Forelimb muscle (tissue), 1 donor: ENCODE measurements at regions not wholly inside any gene's neighbourhood (a gene's known extent, or its start where the extent isn't known, plus 50 kb on each side); places are given as distances from the start of the nearest gene placed in this dataset.

Experiments
- DNase-seq: peaks from one replicate; pipeline ENCODE4 v3.0.0-alpha.2; 2013; ENCODE audit warnings: low read depth

GRCh38 chr1:222996310-222996975 lies 146.6 kb downstream of the TLR5 start:
- DNase-seq, result no peak

- no peak for DNase-seq
These were observed 142.4 kb downstream of the TLR5 start for GRCh38 chr1:223000632-223001031.

GRCh38 chr1:223001653-223002634 lies 141.1 kb downstream of the TLR5 start:
- DNase-seq, result no peak

DNA sequence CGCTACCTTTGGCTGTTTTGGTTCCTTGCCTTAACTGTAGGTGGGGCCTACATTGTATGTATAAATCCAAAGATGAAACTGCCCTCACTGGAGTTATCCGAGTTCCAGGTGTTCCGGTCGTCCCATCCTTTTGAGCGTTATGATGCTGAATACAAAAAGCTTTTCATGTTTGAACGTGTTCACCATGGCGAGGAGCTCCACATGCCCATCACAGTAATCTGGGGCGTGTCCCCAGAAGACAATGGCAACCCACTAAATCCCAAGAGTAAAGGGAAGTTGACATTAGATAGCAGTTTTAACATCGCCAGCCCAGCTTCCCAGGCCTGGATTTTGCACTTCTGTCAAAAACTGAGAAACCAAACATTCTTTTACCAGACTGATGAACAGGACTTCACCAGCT lies 139.5 kb downstream of the TLR5 start:
- no peak for DNase-seq

DNA sequence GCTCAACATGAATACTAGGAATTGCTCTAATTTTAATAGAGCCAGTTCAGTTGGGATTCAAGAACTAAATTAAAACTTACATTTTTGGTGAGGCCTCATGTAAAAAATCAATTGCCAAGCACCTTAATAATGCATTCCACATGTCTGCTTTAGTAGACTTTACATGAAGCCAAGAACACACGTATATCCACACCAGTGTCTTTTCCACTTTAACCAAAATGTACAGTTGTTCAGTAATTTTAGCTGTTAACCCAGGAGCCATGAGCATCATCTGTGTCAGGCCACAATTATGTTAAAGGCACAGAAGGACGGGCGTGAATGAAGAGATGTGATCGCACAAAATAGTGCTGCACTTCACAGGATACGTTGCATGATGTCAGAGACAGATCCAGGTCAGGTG lies 136.7 kb downstream of the TLR5 start:
- no peak for DNase-seq

- no peak for DNase-seq
These were observed 136.0 kb downstream of the TLR5 start for GRCh38 chr1:223006917-223007648.

- DNase-seq, result no peak
These were observed 135.1 kb downstream of the TLR5 start for GRCh38 chr1:223007935-223008334.

- DNase-seq, result no peak
These were observed 134.2 kb downstream of the TLR5 start for GRCh38 chr1:223008808-223009207.

GRCh38 chr1:223009406-223009805 lies 133.6 kb downstream of the TLR5 start:
- DNase-seq, result no peak

DNA sequence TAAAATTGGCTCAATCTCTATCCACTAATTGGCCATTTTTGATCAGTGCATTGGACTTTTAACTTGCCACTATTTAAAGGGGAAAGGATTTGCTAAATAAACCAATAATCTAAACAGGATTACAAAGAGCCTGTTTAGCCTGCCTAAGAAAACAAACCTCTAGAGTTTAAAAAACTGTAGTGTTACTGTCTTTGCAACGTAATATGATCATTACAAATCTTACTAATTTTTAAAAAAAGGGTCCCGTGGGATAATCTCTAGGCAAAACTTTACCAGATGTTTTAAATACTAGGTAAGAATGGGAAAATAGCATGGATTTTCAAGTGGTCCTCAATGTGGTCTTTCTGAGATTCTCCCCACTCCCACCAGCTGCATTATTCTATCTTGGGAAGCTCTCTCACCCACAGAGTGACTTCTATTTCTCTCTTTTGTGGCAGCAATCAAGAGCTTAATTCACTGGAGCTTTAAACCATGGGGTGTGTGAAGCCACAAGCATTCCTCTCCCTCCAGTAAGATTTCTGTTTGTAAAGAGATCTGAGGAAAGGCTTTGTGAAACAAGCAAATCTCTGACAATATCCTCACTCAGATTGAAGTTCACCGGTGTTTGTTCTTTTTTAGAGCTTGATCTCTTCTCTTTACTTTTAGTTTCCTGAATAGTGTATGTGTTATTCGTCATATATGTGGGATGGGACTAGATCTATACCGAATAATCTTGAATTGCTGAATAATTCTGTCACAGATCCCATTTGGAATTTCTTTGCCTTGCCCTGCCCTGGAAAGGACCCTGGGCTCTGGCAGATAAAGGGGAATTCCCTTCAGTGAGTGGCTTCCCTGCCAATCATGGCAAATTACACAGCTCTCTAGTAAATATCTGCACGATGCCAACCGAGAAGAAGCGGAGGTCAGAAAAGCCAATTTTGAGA lies 132.2 kb downstream of the TLR5 start:
- no peak for DNase-seq

DNA sequence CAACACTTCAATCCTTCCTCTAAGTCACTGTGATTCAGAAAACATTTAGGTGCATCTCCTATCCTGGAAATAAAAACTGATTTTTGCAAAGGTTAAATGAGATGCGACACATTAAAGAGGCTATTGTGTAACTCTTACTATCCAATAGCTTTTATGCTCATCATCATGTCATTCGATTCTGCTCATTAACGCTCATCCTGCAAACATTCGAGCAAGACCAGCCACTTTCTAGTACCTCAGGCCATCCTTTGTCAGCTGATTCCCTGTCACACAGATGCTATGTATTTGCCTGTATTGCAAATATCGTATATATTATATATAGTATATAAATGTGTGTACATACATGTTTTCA lies 131.6 kb downstream of the TLR5 start:
- DNase-seq, result no peak

GRCh38 chr1:223012176-223012788 lies 130.8 kb downstream of the TLR5 start:
- no peak for DNase-seq

DNA sequence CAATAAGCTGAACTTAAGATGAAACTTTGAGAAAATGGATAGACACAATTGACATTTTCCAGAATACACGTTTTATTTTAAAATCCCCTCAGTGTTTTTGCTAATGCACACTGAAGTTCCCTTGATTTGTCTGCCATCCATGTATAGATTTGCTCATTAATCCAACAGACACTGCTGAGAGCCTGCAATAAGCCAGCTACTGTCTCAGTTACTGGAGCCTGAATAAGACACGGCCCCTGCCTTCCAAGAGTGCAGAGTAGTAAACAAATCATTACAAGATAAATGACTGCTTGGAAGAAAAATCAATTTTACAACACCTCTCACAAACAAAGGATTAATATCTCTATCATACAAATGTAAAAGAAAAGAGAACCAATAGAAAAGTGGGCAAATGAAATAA lies 130.1 kb downstream of the TLR5 start:
- no peak for DNase-seq

DNA sequence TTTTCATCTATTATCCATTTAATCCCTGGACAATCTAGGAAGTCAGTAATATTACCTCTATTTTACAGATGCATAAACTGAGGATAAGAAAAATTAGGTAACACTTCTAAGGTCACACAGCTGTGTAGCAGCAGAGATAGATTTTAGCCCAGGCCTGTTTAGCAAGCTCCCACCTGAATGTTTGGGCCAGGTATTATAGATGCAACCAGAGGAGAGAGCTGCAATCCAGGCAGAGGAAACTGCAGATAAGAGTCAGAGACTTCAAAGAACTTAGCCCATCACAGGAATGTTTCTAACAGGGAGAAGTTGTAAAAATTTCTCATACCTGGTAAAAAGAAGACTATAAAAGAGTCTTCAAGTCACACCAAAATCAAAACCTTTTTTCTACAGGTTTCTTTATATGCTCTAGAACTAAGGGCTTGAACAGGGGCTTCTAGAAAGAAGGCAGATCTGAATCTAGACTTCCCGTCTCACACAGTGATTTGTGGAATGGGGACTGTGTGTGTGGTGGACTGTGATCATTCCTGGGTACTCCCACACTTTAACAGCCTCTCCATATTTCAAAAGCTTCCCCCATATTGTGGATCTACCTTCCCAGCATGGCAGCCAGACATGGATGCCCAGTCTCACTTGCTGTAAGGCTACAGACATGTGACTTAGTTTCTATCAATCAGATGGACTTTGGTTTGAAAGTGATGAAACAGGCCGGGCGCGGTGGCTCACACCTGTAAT lies 128.7 kb downstream of the TLR5 start:
- no peak for DNase-seq

DNA sequence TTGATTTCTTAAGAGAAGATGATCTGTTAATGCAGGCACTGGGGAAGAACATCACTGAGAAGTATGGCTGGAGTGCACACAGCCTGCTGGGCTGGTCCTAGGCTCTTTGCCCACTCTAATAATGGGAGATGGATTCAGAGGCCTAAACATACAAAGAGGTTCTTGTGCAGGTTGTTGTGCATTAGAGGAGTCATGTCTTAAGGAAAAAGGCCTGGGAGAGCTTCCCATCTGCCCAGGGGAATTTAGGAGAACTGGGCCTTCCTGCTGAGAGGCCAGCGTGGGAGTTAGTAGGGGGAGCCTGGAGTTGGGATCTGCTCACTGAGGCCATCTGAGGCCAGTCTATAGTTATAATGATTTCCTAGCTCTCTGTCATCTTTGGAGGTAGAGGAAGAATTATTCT lies 126.7 kb downstream of the TLR5 start:
- no peak for DNase-seq

GRCh38 chr1:223016890-223017289 lies 126.2 kb downstream of the TLR5 start:
- DNase-seq, result no peak

DNA sequence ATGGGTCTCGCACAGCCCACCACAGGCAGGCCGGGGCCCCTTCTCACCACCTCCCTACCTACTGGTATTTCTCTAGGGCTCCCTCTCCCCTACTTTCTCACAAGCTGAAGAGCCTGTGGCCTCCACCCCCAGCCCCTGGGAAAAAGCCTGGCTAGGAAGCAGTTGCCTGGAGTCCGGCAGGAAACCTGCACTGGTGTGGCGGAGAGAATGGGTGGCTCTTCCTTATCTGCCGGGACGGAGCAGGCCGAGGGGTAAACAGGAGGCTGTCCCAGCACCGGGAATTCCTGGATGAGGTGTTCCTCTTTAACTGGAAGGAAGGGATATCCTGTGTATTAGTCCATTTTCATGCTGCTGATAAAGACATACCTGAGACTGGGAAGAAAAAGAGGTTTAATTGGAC lies 125.8 kb downstream of the TLR5 start:
- no peak for DNase-seq

DNA sequence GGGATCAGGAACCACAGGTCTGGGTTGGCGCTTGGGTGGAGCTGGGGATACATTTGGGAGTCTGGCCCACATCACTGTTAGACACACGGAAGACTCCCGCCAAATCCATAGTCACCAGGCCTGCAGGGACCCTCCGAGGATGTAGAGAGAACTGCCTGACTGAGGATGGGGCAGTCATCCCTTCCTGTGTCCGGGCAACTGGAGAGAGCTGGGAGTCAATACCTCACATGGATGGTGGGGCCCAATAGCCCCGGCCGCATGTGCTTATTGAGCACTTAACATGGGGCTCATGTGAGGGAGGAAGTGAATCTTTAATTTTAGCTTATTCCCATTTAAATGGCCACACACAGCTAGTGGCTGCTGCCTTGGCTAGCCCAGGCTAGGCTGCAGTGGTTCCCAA lies 124.5 kb downstream of the TLR5 start:
- no peak for DNase-seq

DNA sequence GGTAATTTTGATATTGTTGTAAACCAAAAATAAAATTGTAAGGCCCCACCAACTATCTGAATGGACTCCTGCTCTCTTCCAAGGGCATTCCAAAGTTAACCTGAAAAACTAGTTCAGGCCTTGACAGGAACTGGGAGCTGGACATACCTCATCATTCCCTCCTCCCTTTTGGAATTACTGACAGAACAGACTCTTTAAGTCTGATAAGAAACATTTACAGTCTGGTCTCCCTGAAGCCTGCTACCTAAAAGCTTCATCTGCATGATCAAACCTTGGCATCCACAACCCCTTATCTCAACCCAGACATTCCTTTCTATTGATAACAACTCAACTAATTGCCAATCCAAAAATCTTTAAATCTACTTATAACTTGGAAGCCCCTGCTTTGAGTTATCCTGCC lies 123.8 kb downstream of the TLR5 start:
- DNase-seq, result no peak

- DNase-seq, result no peak
These were observed 122.3 kb downstream of the TLR5 start for GRCh38 chr1:223020770-223021169.
